Inflammatory macrophage treated with lipopolysaccharide for 1 hour (primary cell): ENCODE measurements at regions not wholly inside any gene's neighbourhood (a gene's known extent, or its start where the extent isn't known, plus 50 kb on each side); places are given as distances from the start of the nearest gene placed in this dataset.

Experiments used
- DNase-seq, 2 donors: peaks; one replicate each; pipeline ENCODE4 v3.0.0-alpha.2; 2020 to 2022

DNA sequence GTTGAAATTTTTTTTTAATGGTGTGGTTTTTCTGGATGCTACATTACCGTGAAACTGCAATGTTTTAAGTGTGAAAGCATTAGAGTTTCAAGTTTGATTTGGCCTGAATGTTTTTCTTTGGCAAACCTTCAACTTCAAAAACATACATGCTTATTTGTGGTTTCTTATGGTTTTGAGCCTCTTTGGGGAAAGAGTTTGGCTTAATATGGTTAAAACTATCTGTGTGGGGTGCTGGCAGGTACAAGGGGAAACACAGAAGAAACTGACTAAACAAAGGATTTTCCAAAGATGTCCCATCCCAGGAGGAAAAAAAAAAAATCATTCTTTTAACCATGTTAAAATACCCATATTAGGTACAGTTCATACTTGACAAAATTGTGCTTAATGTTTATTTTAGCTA is 121.1 kb downstream of the HGF start:
- DNase-seq: no peak

DNA sequence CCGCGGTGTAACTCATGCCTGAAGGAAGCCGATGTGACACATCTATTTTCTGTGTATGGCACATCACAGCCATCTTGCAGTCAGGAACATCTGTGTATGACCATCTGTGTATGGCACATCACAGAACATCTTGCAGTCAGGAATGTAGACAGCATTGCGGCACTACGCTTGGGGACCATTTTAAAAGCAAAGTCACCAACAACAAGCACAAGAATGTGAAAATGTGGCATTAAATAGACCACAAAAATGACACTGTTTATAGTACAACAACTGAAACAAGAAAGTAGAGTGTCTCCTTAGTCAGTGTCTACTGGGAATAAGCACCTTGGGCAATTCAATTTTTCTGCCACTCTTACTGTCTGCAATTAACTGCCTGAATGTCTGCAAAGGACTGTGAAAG is 124.4 kb downstream of the HGF start:
- no peak for DNase-seq

DNA sequence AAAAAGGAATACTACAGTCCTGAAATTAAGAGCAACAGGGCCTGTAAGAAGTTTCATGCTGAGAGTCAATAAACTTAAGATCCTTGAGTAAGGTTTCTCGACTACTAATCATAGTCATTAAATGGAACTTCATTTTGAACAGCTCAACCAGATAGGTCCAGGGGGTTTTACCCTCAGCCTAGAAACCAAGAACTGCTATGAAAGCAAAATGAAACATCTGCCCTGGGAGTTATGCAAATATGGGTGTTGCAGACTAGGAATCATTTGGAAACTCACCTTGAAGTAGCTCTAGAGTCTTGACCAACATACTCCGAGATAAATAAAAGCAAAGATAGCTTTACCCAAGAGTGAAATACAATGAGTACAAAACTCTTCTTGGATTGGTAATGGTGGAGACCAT is 128.0 kb downstream of the HGF start:
- DNase-seq: no peak

DNA sequence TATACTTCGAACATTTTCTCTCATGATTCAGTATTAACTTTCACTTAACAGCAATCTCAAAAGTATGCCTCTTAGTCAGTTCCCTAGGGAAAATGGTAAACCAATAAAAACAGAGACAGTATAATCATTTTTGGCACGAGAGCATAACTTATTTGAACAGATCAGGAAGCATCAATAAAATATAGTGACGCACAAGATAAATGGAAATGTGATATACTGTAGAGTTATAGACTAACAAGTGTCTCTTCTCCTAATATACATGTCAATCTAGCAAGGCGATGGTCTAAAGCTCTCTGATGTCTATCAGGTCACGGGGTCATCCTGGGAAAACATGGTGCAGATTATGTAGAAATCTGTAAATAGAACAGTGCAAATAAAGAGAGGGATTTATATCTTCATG is 131.6 kb downstream of the HGF start:
- no peak for DNase-seq

DNA sequence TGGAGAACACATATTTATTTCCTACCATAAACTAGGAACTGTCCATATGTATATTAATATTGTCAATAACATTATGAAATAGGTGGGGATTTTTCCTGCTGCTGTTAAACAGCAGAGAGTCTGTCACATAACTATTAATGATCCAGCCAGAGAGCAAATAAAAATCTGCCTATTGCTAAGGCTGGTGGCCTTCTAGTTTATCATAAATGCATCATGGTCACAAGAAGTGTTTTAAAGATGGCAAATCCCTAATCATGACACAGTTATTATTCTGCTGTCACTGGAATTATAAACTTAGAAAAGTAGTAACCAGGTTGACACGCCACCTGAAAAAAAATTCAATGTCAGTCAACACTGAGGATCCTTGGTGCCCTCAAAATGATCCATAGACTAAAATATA is 132.3 kb downstream of the HGF start:
- no peak for DNase-seq

DNA sequence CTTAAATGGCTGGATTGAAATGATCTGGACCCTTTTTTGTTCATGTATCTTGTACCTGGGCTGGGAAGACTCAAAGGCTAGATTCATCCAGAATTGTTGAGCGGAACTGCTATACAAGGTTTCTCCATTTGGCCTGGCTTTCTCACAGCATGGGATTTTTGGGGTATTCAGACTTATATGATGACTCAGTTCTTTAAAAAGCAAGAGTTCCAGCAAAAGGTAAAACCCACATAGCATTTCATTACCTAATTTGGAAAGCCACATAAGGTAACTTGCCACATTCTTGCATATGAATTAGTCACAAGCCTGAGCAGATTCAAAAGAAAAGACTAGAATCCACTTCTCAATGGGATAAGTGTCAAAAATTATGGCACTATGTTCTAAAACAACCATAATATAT is 137.4 kb downstream of the HGF start:
- DNase-seq: no peak

DNA sequence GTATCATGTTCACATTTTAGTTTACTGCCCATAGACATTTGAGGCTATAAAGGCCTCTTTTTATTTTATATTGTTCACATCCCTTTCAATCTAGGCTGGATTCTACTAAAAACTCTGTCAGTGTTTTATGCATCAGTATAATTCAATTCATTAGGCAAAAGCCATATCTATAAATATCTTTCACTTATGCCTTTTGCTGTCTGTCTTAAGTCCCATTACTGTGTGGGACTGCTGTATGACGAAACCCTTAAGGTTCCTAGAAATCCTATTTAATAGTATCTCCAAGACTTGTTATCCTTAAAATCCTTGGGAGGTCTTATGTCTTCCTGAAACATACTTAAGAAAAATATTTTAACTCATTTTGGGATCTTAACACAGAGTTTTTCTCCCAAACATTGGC is 139.2 kb downstream of the HGF start:
- no peak for DNase-seq

DNA sequence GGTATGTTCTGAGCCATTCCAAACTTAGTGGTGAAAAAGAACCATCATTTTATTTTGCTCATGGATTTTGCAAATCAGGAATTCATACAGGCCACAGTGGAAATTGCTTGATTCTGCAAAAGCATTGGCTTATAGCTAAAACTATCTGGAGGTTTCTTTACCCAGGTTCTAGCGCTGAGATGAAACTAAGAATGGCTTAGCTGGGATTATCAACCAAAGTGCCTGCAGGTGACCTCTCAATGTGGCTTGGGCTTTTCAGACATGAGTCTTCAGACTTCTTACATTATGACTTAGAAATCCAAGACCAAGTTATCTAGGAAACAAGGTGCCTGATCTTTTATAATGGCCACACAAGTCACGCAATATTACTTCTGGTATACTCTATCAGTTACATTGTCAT is 140.1 kb downstream of the HGF start:
- no peak for DNase-seq

DNA sequence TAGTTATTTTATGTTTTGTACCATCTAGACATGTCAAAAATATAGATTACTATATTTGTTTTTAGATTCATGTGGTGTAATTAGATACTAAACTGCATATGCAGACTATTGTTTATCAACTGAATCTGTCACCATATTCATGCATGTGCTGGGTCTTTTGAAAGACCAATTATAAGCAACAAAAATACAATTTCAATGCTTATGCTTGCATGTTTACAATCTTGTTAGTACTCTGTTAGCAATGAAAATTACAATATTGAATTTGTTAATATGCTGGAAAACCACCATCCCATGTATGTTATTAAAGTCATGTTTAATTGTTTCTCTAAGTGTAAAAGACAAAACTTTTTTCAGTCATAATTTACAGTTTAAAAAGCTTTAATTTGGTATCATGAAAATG is 140.9 kb downstream of the HGF start:
- no peak for DNase-seq

DNA sequence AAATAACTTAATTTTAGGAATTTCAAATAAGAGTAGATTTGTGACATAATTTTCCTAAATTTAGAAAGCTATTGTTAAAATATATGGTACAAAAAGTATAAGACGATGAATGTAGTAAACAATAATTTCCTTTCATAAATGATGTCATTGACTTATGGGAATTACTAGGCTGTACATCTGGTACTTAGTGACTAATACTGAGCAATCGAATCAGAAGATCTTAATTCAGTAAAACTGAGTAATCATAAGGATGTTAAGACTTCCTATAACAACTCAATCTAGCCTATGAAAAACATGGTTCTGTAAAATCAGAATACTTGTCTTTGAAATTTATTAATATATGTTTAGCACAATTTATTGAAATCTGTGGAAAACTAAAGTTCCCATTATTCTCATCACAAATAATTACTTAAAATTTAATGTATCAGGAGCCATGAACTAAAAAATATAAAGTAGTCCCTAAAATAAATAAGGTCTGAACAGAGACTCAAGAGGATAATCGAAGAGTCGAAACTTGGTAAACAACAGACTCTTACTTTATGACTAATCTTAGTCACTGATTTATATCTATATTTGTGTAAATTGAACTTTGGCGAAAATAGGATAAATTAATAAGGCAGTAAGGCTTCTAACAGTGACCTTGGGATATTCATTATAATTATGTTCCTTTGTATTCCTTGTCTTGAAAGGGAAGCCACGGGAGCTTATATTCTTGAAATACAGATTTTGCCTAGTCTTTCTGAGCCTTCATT is 142.1 kb downstream of the HGF start:
- no peak for DNase-seq

DNA sequence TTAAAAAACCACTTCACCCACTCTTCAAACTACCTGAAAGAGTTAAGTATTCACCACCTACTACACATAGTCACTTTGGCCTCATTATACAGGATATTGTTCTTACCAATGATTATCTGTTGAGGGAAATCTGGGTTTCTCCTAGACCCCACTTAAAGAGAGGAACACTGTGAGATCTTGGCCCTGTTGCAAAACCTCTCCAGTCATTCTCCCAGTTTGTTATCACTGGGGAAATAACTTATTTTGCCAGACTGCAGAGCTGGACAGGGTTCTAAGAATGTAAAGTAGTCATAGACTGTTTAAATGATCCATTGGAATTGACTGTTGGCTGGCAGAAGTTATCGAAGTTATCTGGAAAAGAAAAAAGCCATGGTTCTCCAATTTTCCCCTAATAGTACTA is 143.8 kb downstream of the HGF start:
- DNase-seq: no peak

DNA sequence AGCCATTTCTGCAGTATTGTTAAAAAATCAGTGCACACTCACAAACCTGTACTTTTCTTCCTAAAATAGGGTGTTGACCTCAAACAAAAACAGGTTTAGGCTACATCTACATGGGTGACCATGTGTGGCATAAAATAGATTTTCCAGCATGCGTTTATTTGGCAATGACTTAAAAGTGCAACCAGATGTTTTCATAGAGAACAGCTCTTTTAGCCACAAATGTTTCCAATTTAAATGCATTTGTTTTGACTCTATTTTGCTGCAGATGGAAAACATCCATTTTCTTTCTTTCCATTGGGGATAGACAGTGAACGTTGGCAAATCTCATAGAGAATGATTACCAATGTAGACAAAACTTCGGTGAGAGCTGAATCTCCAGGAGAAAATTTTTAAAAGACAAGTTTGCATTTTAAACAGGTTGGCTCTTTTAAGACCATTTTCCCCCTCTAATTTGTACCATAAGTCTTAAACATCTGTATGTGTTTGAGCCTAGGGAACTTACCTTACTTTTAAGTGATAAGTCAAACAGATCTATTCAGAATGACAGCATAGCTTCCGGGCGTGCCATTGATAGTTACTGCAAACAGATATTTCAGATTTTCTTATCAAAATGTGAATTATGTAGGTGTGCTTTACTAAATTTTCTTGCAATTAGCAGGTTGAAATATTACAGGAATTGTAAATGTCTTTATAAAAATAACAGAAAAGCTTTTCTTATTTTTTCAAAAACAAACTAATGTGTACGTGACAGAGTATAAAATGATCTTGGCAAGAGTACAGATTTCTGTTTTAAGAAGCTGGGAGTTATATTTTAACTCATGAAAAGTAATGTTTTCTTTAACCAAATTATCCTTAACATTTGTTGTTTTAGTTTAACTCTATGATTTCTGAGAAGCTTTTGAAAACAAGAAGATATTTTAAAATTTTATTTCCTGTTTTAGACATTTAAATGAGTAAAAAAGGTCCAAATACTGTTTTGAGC is 144.9 kb downstream of the HGF start:
- DNase-seq: no peak

DNA sequence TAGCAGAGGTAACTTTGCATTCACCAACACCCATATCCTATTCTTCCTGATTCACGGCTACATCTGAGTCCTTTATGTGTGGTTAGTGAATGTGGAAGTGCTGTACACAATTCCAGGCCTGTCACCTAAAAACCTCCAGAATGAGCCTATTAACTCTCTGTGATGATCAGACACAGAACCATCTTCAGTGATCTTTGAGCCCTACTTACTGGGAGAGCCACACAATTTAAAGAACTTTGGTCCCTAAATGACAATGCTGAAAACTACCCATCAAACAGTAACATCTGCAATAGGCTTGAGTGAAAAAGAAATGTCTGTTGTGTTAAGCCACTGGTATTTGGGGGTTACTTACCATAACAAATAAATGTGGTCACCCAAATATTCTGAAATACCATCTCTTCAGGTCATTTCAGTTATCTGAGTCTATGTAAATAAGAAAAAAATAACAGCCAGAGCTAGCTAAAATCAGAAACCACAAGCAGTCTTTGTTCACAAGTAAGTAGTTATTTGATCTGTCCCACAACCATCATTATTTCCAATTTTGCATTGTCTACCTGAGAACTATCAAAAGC is 145.7 kb downstream of the HGF start:
- no peak for DNase-seq

DNA sequence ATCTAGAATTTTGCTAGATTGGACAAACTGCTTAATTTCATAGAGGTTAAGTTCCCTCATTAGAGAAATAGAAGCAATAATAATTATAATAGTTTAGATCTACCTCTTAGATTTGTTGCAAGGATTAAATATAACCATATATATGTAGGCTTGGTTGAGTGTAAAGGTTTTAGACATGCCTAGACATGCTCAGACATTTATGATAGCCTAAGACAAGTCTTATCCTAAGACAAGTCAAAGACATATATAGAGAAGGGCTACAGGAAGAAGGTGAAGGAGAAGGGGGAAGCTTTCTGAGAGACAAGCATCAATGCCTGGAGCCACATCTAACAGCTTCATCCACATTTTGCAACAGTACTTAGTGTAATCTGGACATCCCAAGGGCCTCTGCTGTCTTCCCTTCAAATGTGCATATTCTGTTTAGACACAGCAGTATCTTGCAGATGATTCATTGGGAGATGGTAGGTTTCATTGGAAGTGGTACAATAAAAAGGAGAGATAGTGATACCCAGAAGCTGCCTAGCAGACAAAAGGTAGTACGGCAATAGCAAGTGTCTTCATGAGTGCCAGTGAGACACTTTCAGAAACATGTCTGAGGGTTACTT is 146.5 kb downstream of the HGF start:
- DNase-seq: no peak

DNA sequence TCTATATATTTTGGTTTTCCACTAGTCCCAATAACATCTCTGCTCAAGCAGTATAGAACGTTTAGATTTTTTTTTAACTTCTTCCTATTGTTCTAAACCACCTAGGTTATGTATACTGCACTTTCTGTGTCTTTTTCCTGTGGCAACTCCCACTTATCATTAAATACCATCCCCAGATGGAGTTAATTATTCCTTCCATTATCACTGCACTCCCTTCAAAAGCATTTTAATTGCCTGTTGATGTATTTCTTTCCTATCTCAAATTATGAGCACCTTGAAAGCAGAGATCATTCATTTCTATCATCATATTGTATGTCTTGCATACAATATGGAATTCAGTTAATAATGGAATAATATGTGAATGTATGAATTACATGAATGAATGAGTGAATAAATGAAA is 148.0 kb downstream of the HGF start:
- no peak for DNase-seq

DNA sequence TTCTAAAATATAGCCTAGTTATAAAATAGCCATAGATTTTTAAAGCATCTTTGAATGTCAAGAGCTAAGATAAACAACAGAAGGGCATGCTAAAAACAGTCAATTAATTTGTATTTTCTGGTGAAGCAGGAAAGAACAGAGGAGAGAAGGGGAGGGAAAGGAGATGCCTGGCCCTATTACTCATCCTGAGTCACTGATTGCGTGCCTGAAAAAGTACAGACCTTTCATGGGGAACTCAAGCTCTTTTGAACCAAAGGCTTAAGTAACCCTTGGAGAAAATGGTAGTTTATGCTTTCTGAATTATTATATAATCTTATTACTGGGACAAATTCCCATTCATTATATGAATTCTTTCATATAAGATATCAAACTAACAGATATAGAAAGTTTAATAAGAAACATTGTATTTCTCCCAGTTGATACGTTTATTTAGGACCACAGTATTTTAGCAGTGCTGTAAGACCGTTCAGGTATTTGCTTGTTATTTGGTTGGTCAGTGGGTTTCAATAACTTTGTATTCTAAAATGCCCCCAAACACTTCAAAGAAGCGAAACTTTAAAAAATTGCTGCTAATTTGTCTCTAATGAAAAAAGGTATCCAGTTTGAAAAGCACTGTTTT is 151.3 kb downstream of the HGF start:
- peak; percentile 16 to 23 for DNase-seq

DNA sequence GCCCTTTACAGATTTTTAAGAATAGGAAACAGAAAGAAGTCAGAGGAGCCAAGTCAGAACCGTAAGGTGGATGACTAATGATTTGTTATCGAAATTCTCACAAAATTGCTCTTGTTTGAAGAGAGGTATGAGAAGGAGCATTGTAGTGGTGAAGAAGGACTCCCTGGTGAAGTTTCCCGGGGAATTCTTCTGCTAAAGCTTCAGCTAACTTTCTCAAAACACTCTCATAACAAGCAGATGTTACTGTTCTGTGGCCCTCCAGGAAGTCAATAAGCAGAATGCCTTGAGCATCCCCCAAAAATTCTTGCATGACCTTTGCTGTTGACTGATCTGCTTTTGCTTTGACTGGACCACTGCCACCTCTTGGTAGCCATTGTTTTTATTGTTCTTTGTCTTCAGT is 152.9 kb downstream of the HGF start:
- no peak for DNase-seq

DNA sequence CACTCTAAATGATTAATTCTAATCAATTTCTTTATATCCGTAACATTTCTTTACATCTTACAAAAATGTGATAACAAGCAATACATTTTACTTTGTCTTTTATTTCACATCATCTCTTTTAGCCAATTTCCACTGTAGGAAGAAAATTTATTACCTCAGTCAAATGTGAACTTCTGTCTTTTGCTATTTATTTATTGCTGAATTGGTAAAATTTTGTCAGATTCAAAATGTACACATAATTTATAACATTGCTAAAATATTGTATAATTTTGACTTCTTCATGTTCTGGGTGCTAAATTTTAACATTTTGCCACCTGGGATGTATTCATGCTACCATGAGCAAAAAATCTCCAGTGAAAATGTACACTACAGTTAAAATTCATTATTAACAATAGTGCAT is 158.0 kb downstream of the HGF start:
- no peak for DNase-seq

DNA sequence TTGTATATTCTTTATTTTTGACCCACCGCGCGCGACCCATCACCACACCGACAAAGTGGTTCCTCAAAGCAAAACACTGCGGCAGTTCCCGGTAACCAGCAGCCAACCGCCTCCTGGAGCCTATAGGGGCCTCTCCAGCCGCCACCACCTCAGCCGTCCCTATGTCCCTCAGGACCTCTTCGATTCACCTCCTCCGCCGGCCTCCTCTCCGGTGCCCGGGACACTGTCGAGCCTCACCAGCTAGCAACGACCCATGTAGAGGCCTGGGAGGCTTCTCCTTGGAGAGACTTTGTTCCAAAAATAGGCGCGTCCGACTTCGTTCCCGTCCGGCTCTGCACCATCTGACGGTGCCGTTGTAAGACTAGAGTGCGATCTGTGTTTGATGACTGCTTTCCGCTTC is 158.8 kb downstream of the HGF start:
- DNase-seq: no peak

DNA sequence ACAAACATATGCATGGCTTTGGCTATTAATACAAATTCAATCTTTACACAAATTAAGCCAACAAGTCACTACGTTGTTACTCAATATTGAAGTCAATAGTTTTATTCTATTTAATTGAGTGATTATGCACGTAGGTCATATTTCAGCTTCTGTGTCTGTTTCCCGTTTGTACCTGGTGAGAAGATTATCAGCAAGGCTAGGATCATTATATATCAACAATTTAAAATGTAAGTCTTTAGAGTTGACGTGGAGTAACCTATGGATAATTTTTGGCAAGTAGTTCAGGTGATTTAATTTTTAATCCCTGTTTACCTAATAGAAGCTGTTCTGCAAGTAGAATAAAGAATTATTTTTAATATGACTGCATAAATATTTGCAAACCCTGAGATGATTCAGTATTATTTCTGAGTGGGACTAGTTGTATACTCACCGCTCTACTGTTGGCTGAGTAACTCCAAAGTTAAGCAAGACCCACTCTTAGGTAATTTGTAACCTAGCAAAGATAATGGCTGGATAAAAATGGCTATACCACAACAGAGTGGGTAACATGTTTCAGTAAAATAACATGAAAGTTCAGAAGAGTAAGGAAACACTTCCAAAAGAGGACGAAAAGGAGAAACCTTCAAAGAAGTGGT is 161.0 kb downstream of the HGF start:
- no peak for DNase-seq

DNA sequence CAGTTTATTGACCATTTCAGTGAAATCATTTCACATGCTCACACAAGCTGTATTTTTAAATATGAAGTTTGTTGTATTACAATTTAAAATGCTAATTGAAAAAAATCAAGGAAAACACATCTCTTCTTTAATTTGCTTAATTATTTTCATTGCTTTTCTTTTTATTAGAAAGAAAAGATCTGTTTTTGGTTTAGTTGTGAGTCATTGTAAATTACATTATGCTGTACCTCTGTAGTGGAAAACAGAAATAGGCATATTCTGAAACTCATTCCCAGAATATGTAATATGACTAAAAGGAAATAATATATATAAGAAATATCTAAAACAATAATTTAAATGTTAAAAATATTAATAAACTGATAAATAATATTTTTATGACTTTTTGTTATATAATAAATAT is 161.9 kb downstream of the HGF start:
- DNase-seq: no peak

DNA sequence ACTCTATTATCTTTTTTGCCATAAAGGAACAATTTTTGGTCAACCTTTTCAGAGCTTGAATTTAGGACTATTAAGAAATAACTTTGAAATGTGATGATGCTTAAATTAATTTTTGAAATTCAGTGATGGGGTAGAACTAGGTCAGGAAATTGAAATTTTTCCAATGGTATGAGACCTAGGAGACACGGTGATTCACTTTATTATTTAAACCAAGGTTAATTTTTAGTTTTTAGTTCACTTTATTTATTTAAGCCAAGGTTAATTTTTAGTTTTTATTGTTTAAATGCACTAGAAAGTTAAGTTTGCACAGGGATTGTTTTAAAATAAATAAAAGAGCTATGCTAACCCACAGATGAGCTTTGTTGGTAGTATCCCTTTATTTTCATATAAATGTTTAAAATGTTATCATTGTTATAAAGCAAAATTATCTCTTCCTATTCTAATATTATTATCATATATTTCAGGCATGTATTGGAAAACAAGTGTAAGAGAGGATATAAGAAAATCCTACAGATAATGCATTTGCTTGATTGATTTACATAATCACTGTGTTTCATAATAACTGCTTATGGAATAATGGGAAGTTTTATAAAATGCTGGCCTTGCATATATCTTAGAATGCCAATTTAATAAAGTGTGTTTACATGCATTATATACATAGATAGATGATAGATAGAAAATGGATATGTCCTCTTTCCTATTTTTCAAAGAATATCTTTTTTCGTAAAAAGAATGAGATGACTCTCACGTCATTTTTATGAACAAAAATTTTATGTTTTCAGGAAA is 163.6 kb downstream of the HGF start:
- DNase-seq: no peak
